Activated B cell treated with CpG ODN at 0.5 μM for 24 hours (primary cell): ENCODE measurements at regions not wholly inside any gene's neighbourhood (a gene's known extent, or its start where the extent isn't known, plus 50 kb on each side); places are given as distances from the start of the nearest gene placed in this dataset.

ENCODE experiments used
- ATAC-seq: fragments of 200-7000 bp; cut with Tn5 transposase; one replicate; pipeline ENCODE4 v1.10.0; 2021; ENCODE audit warnings: low read depth, mild to moderate bottlenecking, moderate library complexity
- CTCF ChIA-PET: fragments of 350-600 bp; sonication (Branson Sonifier 250); formaldehyde crosslinking; loops from one replicate; lab custom pipeline; 2021; ENCODE audit warnings: antibody characterized with exemption; lab: Charles Lee
- POLR2A ChIA-PET: fragments of 350-600 bp; sonication (Branson Sonifier 250); formaldehyde crosslinking; loops from one replicate; lab custom pipeline; 2021; ENCODE audit warnings: antibody characterized with exemption; lab: Charles Lee
- DNase-seq: peaks from one replicate; pipeline ENCODE4 v3.0.0; 2022
- H3K27ac Mint-ChIP-seq: one replicate; pipeline ENCODE4 v1.8.0; 2020; ENCODE audit warnings: mixed read lengths
- H3K27me3 Mint-ChIP-seq: one replicate; pipeline ENCODE4 v1.8.0; 2021; ENCODE audit warnings: mixed read lengths
- H3K36me3 Mint-ChIP-seq: one replicate; pipeline ENCODE4 v1.8.0; 2021; ENCODE audit warnings: low read depth, mixed read lengths
- H3K4me1 Mint-ChIP-seq: one replicate; pipeline ENCODE4 v1.8.0; 2021; ENCODE audit warnings: mixed read lengths
- H3K4me3 Mint-ChIP-seq: one replicate; pipeline ENCODE4 v1.8.0; 2020; ENCODE audit warnings: mild to moderate bottlenecking, mixed read lengths
- H3K9me3 Mint-ChIP-seq: one replicate; pipeline ENCODE4 v1.8.0; 2020; ENCODE audit warnings: mixed read lengths
- intact Hi-C: fragments of 100-400 bp; cut with micrococcal nuclease; formaldehyde crosslinking; loops from one replicate; pipeline ENCODE4 v1.15.1; 2024
- TF ChIP-seq, protein P1 (sequence below): fragments of 200-600 bp; IDR thresholded peaks from one replicate; pipeline ENCODE4 v1.8.0; 2022; ENCODE audit warnings: antibody characterized with exemption, mild to moderate bottlenecking

DNA sequence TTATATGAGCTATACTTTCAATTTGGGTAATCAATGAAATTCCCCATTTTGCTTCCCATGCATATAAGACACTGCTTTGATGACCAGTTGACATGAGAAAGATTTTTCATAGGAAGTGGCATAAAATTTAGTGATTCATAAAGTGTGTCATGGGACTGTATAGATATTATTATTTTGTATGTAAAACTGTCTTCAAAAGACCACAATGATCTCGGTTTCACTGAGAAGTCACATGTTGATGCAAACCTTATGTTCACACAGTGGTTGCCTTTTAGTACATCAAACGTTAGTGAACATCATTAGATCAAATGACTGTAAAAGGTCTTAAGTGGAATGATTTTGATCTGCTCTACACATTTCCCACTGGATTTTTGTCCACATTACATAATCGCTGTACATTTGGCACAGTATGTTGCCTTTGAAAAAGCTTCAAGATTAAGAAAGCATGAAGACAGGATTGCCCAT is 349.2 kb upstream of the MEF2C start:
- intact Hi-C loops, result no loop called here
- Mint-ChIP-seq H3K4me1 (peaks cover 26% of the 10 kb centered on the region), H3K36me3 (no peaks in the 10 kb centered on the region), H3K27ac (peak overlapping the region; percentile 76), H3K9me3 (peaks cover 6% of the 10 kb centered on the region), H3K4me3 (peak overlapping the region; percentile 3), H3K27me3 (no peaks in the 10 kb centered on the region)
- TF ChIP-seq, protein P1, sequence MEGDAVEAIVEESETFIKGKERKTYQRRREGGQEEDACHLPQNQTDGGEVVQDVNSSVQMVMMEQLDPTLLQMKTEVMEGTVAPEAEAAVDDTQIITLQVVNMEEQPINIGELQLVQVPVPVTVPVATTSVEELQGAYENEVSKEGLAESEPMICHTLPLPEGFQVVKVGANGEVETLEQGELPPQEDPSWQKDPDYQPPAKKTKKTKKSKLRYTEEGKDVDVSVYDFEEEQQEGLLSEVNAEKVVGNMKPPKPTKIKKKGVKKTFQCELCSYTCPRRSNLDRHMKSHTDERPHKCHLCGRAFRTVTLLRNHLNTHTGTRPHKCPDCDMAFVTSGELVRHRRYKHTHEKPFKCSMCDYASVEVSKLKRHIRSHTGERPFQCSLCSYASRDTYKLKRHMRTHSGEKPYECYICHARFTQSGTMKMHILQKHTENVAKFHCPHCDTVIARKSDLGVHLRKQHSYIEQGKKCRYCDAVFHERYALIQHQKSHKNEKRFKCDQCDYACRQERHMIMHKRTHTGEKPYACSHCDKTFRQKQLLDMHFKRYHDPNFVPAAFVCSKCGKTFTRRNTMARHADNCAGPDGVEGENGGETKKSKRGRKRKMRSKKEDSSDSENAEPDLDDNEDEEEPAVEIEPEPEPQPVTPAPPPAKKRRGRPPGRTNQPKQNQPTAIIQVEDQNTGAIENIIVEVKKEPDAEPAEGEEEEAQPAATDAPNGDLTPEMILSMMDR, result no peak
- ChIA-PET CTCF (no interaction called here), POLR2A (interaction anchor here (1.2 kb wide), 1 partner anchor 82 kb away, joined by 3 read pairs; no protein-coding TSS in a partner anchor)
- no peak for DNase-seq
- ATAC-seq, result peak; percentile 52

DNA sequence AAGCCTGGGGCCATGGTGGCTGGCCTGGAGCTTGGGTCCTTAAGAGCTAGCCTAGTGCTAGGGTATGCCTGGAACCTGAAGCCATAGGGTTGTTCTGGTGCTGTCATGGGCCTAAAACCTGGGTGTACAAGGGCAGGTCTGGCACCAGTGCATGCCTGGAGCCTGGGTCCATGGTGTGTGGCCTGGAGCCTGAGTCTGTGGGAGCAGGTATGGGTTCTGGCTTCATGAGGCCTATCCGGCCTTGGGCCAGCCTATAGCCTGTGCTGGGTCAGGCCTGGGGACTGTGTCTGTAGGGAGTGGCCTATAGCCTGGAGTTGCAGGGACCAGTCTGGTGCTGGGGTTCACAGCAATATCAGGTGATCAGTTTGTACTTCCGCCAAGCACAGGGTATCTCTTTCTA is 347.2 kb upstream of the MEF2C start:
- Mint-ChIP-seq H3K27me3 (no peaks in the 10 kb centered on the region), H3K4me3 (no peak overlapping the region), H3K9me3 (peaks cover 9% of the 10 kb centered on the region), H3K36me3 (no peaks in the 10 kb centered on the region), H3K4me1 (peaks cover 23% of the 10 kb centered on the region), H3K27ac (no peak overlapping the region)
- intact Hi-C loops, result no loop called here
- ChIA-PET POLR2A (no interaction called here), CTCF (no interaction called here)
- TF ChIP-seq, protein P1, result no peak
- DNase-seq (no peak), ATAC-seq (no peak)

DNA sequence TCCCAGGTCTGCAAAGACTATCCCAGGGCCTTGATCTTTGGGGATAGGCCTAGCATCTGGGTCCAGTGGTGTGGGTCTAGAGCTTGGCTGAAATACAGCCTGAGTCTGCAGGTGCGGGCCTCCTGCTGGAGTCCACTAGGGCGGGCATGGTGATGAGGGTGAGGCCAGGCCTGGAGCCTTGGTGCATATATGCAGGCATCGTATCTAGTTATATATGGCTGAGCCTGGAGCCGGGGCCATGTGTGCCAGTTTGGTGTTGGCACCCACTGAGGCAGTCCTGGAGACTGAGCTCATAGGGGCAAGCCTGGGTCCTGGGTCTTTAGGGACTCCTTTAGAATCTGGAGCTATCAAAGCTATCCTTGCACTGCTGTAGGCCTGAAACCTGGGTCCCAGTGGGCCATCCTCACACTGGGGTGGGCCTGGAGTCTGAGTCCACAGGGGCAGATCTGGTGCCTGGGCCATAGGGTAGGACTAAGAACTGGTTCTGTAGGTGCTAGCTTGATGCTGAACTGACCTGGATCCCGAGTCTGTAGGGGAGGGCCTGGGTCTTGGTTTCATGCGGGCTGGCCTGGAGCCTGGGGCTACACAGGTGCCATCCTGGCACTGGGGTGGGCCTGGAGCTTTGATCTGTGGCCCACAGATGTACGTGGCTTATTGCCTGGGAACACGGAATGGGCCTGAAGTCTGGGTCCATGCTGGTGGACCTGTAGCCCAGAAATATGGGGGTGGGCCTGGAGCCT is 346.5 kb upstream of the MEF2C start:
- CTCF ChIA-PET, result no interaction called here
- ATAC-seq, result no peak
- Mint-ChIP-seq H3K27ac (no peak overlapping the region), H3K4me1 (peaks cover 23% of the 10 kb centered on the region), H3K36me3 (no peaks in the 10 kb centered on the region), H3K9me3 (peaks cover 9% of the 10 kb centered on the region), H3K27me3 (no peaks in the 10 kb centered on the region), H3K4me3 (no peak overlapping the region)
- TF ChIP-seq, protein P1, result no peak
- intact Hi-C loops, result no loop called here
- no peak for DNase-seq
- POLR2A ChIA-PET, result no interaction called here

DNA sequence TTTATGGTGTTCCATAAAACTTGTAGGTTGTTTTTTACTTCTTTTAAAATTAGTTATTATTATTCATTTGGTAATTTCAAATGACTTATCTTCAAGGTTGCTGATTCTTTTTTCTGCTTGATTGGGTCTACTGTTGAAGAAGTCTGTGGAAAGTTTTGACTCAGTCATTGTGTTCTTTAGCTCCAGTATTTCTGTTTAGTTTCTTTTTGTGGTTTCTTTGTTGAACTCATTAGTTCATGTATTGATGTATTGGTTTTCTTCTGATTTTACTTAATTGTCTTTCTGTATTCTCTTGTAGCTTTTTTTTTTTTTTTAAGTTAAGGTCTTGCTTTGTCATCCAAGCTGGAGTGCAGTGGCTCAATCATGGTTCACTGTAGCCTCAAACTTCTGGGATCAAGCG is 345.4 kb upstream of the MEF2C start:
- ChIA-PET POLR2A (interaction anchor here (0.7 kb wide), 2 partner anchors 11 to 182 kb away, joined by 3 read pairs; no protein-coding TSS in a partner anchor), CTCF (no interaction called here)
- TF ChIP-seq, protein P1, result no peak
- intact Hi-C loops, result no loop called here
- no peaks in the 10 kb centered on the region for H3K36me3 Mint-ChIP-seq
- H3K4me1 Mint-ChIP-seq, result peaks cover 20% of the 10 kb centered on the region
- no peak overlapping the region for H3K27ac Mint-ChIP-seq
- ATAC-seq, result no peak
- H3K27me3 Mint-ChIP-seq, result no peaks in the 10 kb centered on the region
- H3K9me3 Mint-ChIP-seq, result peaks cover 9% of the 10 kb centered on the region
- no peak overlapping the region for H3K4me3 Mint-ChIP-seq
- no peak for DNase-seq

DNA sequence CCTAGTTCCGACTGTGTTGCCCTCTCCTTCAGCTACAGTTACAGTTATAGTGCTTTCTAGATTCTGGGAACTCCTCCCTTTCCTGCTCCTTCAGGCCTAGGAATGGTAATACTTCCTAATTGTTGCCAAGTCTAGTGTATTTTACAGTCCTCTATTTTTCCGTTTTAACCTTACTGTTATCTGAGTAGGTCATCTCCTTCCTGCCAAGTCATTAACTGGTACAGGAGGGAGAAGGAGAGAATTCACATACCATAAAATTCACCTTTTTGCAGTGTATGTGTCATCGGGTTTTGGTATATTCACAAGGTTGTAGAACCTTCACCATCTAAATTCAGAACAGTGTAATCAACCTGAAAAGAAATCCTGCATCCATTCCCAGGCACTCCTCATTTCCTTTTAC is 335.4 kb upstream of the MEF2C start:
- Mint-ChIP-seq H3K27ac (no peak overlapping the region), H3K27me3 (no peaks in the 10 kb centered on the region), H3K4me1 (no peaks in the 10 kb centered on the region), H3K36me3 (no peaks in the 10 kb centered on the region), H3K4me3 (no peak overlapping the region), H3K9me3 (peaks cover 2% of the 10 kb centered on the region)
- CTCF ChIA-PET, result no interaction called here
- intact Hi-C loops, result no loop called here
- DNase-seq (no peak), ATAC-seq (no peak)
- TF ChIP-seq, protein P1, result no peak
- POLR2A ChIA-PET, result no interaction called here
